GM23338 (cell line): ENCODE measurements at regions not wholly inside any gene's neighbourhood (a gene's known extent, or its start where the extent isn't known, plus 50 kb on each side); places are given as distances from the start of the nearest gene placed in this dataset.

Experiments used
- CREB1 ChIP-seq: fragments of 250-450 bp; sonication (Bioruptor Pico); IDR thresholded peaks from 2 replicates; pipeline ENCODE4 v1.5.0; 2020; ENCODE audit warnings: low read depth, mild to moderate bottlenecking, moderate library complexity
- CTCF ChIP-seq, 2 experiments: fragments of 200-600 bp in 1 of 2; sonication (generic) in 1 of 2; conservative IDR thresholded peaks; 2 replicates each; pipeline versions ENCODE4 v1.5.1 to v1.6.1; 2016 to 2017; ENCODE audit warnings: antibody characterized with exemption in 2 of 2, low read depth in 2 of 2, mild to moderate bottlenecking in 2 of 2, moderate library complexity in 1 of 2
- ETS1 ChIP-seq: IDR thresholded peaks from 2 replicates; pipeline ENCODE4 v1.6.1; 2016; ENCODE audit warnings: antibody characterized with exemption
- EZH2 ChIP-seq: fragments of 200-600 bp; sonication (generic); IDR thresholded peaks from one replicate; pipeline ENCODE4 v1.8.0; 2017; ENCODE audit warnings: antibody characterized with exemption, mild to moderate bottlenecking, low read depth; ENCODE audit not compliant: unreplicated experiment
- EZH2phosphoT487 ChIP-seq: fragments of 200-600 bp; sonication (generic); IDR thresholded peaks from one replicate; pipeline ENCODE4 v1.8.1; 2018; ENCODE audit warnings: antibody characterized with exemption; ENCODE audit not compliant: unreplicated experiment
- JUNB ChIP-seq: IDR thresholded peaks from one replicate; pipeline ENCODE4 v1.6.1; 2016; ENCODE audit warnings: antibody characterized with exemption; ENCODE audit not compliant: unreplicated experiment
- NANOG ChIP-seq: IDR thresholded peaks from 2 replicates; pipeline ENCODE4 v1.6.1; 2016; ENCODE audit warnings: antibody characterized with exemption, borderline replicate concordance
- POLR2AphosphoS5 ChIP-seq: IDR thresholded peaks from 2 replicates; pipeline ENCODE4 v1.6.1; 2016; ENCODE audit warnings: antibody characterized with exemption, low read depth
- REST ChIP-seq: IDR thresholded peaks from one replicate; pipeline ENCODE4 v1.6.1; 2018; ENCODE audit warnings: antibody characterized with exemption; ENCODE audit not compliant: unreplicated experiment
- ZNF114 ChIP-seq: fragments of 250-450 bp; sonication (Bioruptor Pico); IDR thresholded peaks from 2 replicates; pipeline ENCODE4 v1.5.0; 2020; ENCODE audit warnings: mild to moderate bottlenecking, moderate library complexity
- ZNF331 ChIP-seq: fragments of 250-450 bp; sonication (Bioruptor Pico); IDR thresholded peaks from 2 replicates; pipeline ENCODE4 v1.5.0; 2020; ENCODE audit warnings: low read depth, mild to moderate bottlenecking, moderate library complexity
- ZNF462 ChIP-seq: fragments of 250-450 bp; sonication (Bioruptor Pico); IDR thresholded peaks from 2 replicates; pipeline ENCODE4 v1.5.0; 2020; ENCODE audit warnings: mild to moderate bottlenecking, moderate library complexity

- TF ChIP-seq CTCF (conservative IDR thresholded peaks at IDR 0.05; ENCODE audit: low read depth in 2 of 2) (no peak), CREB1 (CRISPR knock-in tag) (no peak), REST (no peak), JUNB (no peak), EZH2 (no peak), EZH2phosphoT487 (no peak), POLR2AphosphoS5 (no peak), ZNF331 (no peak), ZNF114 (CRISPR knock-in tag) (no peak), ZNF462 (CRISPR knock-in tag) (no peak), NANOG (no peak), ETS1 (no peak)
These were observed 339.8 kb downstream of the PRDM2 start for GRCh38 chr1:14039582-14040430.
